VCaP (cell line): ENCODE measurements at regions not wholly inside any gene's neighbourhood (a gene's known extent, or its start where the extent isn't known, plus 50 kb on each side); places are given as distances from the start of the nearest gene placed in this dataset.

Experiments
- H3K27ac ChIP-seq: fragments of 450-650 bp; 2 replicates; pipeline ENCODE4 v1.5.1; 2017
- TF ChIP-seq, protein P1 (sequence below): fragments of 450-650 bp; conservative IDR thresholded peaks from 2 replicates; pipeline ENCODE4 v1.5.1; 2017; ENCODE audit warnings: mild to moderate bottlenecking, moderate library complexity

- TF ChIP-seq, protein P1, sequence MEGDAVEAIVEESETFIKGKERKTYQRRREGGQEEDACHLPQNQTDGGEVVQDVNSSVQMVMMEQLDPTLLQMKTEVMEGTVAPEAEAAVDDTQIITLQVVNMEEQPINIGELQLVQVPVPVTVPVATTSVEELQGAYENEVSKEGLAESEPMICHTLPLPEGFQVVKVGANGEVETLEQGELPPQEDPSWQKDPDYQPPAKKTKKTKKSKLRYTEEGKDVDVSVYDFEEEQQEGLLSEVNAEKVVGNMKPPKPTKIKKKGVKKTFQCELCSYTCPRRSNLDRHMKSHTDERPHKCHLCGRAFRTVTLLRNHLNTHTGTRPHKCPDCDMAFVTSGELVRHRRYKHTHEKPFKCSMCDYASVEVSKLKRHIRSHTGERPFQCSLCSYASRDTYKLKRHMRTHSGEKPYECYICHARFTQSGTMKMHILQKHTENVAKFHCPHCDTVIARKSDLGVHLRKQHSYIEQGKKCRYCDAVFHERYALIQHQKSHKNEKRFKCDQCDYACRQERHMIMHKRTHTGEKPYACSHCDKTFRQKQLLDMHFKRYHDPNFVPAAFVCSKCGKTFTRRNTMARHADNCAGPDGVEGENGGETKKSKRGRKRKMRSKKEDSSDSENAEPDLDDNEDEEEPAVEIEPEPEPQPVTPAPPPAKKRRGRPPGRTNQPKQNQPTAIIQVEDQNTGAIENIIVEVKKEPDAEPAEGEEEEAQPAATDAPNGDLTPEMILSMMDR: no peak
- no peak overlapping the region for H3K27ac ChIP-seq
Observed at GRCh38 chr2:121132762-121133107, 152.3 kb downstream of the TFCP2L1 start.

DNA sequence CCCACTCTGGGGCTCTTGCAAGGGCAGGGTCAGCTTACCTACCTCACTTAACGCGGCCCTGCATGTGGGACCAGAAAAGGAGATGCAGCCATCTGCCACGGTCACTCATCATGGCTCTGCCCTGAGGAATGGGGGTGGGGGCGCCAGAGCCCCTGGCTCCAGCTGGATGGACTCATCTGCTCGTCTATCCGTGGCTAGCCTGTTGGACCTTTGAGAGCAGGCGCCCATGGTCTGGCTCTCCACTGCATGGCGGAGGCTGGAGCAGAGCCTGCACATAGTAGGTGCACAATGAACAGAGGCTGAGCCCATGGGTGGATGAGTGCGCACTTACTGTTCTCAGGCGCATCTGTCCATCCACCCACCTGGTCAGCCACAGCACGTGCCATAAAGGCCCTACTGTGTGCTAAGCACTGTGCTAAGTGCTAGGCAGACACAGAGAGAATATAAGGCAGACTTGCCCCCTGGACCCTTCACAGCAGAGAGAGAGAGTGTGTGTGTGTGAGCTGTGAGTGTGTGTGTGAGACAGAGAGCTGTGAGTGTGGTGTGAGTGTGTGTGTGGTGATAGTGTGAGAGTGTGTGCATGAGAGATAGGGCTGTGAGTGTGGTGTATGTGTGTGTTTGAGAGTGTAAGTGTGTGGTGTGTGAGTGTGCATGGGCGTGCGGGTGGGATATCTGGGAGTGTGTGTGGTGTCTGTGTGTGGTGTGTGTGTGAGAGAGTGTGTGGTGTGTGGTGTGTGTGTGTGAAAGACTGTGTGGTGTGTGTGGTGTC is 151.3 kb downstream of the TFCP2L1 start:
- no peak overlapping the region for H3K27ac ChIP-seq
- TF ChIP-seq, protein P1: no peak

DNA sequence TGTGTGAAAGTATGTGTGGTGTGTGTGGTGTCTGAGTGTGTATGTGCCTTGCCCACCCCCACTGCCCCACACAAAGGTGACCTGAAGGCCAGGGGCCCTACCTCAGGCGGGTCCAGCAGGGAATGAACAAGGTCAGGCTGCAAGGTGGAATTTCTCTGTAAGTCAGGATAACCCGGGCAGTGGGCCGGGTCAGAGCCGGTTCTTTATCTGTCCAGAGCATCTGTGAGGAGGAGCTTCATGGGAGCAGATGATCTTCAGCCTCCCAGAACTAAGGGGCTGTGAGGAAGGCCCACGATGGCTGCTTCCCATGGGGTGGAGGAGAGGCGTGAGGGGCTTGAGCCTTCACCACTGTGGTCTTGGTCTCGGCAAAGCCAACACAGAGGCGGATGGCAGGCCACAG is 150.3 kb downstream of the TFCP2L1 start:
- TF ChIP-seq, protein P1: no peak
- H3K27ac ChIP-seq: no peak overlapping the region

DNA sequence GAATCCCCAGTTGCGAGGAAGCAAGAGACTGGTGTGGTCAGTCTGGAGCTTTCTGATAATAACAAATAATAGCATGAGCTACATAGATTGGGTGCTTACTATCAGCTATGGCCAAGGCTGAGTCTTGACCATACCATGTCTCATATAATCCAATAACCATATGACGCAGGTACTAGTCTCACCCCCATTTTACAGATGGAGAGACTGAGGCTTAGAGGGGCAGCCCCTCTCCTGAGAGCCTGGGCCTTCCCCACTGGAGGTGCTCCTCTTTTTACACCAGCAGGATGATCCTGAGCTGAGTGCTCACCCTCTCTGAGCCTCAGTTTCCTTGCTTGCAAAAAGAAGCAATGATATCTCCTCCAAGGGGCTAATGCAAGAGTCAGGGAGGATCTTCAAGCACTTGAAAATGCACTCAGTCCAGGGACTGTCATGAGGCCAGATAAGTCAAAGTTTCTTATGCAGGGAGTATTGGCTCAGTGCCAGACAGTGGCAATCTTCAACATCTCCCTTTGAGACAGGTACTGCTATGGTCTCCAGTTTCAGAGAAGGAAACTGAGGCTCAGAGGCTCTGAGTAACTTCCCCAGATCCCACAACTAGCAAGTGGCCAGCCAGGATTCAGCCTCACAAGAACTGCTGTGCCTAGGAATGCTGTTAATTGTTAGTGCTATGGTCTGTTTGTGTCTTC is 149.7 kb downstream of the TFCP2L1 start:
- TF ChIP-seq, protein P1: no peak
- no peak overlapping the region for H3K27ac ChIP-seq

DNA sequence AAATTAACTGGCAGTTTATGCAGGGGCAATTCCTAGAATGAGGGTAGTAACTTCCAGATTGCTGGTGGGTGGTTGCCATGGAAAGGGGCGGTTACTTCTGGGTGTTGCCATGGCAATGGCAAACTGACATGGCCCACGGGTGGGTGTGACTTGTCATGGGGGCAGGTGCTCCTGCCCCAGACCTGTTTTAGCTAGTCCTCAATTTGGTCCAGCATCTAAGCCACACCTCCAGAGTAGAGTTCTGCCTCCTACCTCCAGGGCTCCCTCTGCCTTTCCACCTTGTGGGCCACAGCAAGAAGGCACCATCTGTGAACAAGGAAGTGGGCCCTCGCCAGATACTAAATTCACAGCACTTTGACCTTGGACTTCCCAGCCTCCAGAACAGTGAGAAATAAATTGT is 148.7 kb downstream of the TFCP2L1 start:
- no peak overlapping the region for H3K27ac ChIP-seq
- TF ChIP-seq, protein P1: no peak

DNA sequence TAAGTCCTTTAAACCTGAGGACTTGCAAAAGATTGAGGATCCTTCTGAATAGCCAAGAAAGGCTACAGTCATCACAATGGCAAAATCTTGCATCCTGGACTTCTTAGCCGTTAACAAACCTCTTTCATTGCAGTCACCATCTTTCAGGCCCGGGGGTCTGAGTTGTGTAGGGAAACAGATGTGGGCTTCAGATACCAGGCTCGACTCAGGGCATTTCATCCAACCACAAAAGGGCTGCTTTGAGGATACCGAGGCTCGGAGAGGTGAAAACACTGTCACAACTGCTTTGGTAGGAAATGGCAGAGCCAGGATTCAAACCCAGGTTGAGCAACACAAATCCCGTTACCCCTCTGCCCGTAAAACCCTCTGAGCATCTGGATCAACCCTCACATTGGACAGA is 147.4 kb downstream of the TFCP2L1 start:
- TF ChIP-seq, protein P1: no peak
- no peak overlapping the region for H3K27ac ChIP-seq

GRCh38 chr2:121140734-121141133 is 144.3 kb downstream of the TFCP2L1 start:
- TF ChIP-seq, protein P1: no peak

More at GRCh38 chr2:121140734-121141133, 144.3 kb downstream of the TFCP2L1 start:
- H3K27ac ChIP-seq: no peak overlapping the region
